WTC11 (cell line): ENCODE measurements at regions not wholly inside any gene's neighbourhood (a gene's known extent, or its start where the extent isn't known, plus 50 kb on each side); places are given as distances from the start of the nearest gene placed in this dataset.

ENCODE experiments used
- ATAC-seq: fragments of 200-7000 bp; cut with Tn5 transposase; 2 replicates; pipeline ENCODE4 v1.10.0; 2021; ENCODE audit warnings: mild to moderate bottlenecking, moderate library complexity
- CTCF ChIA-PET: fragments of 300-600 bp; sonication (Branson Sonifier 250); formaldehyde crosslinking; loops from one replicate; lab custom pipeline; 2021; ENCODE audit warnings: antibody characterized with exemption; lab: Charles Lee
- POLR2A ChIA-PET: fragments of 350-600 bp; sonication (Branson Sonifier 250); formaldehyde crosslinking; loops from one replicate; lab custom pipeline; 2021; ENCODE audit warnings: antibody characterized with exemption; lab: Charles Lee
- DNase-seq: peaks from one replicate; pipeline ENCODE4 v3.0.0; 2021; ENCODE audit warnings: low spot score
- H3K27ac Mint-ChIP-seq: 2 replicates; pipeline ENCODE4 v1.8.0; 2021; ENCODE audit warnings: mixed read lengths
- H3K27me3 Mint-ChIP-seq: 2 replicates; pipeline ENCODE4 v1.8.0; 2021; ENCODE audit warnings: low read depth, mild to moderate bottlenecking, moderate library complexity, mixed read lengths
- H3K36me3 Mint-ChIP-seq: 2 replicates; pipeline ENCODE4 v1.8.0; 2021; ENCODE audit warnings: mixed read lengths
- H3K4me1 Mint-ChIP-seq: 2 replicates; pipeline ENCODE4 v1.8.0; 2022; ENCODE audit warnings: mixed read lengths
- H3K4me3 Mint-ChIP-seq: 2 replicates; pipeline ENCODE4 v1.8.0; 2021; ENCODE audit warnings: mild to moderate bottlenecking, moderate library complexity, mixed read lengths
- H3K9me3 Mint-ChIP-seq: 2 replicates; pipeline ENCODE4 v1.8.0; 2021; ENCODE audit warnings: mixed read lengths
- ATF1 ChIP-seq: sonication (generic); formaldehyde crosslinking; IDR thresholded peaks from 2 replicates; pipeline ENCODE4 v1.8.1; 2023; ENCODE audit warnings: mild to moderate bottlenecking, moderate library complexity, missing genetic modification reagents
- CTCF ChIP-seq: fragments of 200-600 bp; IDR thresholded peaks from 2 replicates; pipeline ENCODE4 v1.8.0; 2022; ENCODE audit warnings: antibody characterized with exemption
- HMGXB4 ChIP-seq: sonication (generic); formaldehyde crosslinking; IDR thresholded peaks from 2 replicates; pipeline ENCODE4 v1.8.1; 2023; ENCODE audit warnings: mild to moderate bottlenecking, moderate library complexity, missing genetic modification reagents
- MYBL2 ChIP-seq: sonication (generic); formaldehyde crosslinking; IDR thresholded peaks from 2 replicates; pipeline ENCODE4 v1.8.1; 2023; ENCODE audit warnings: mild to moderate bottlenecking, moderate library complexity, missing genetic modification reagents
- RELA ChIP-seq: sonication (generic); formaldehyde crosslinking; IDR thresholded peaks from 2 replicates; pipeline ENCODE4 v1.8.1; 2022; ENCODE audit warnings: missing genetic modification reagents, mild to moderate bottlenecking, borderline replicate concordance
- TEAD1 ChIP-seq: sonication (generic); formaldehyde crosslinking; IDR thresholded peaks from 2 replicates; pipeline ENCODE4 v1.8.0; 2022; ENCODE audit warnings: mild to moderate bottlenecking, missing genetic modification reagents
- USF2 ChIP-seq: sonication (generic); formaldehyde crosslinking; IDR thresholded peaks from 2 replicates; pipeline ENCODE4 v1.8.1; 2023; ENCODE audit warnings: mild to moderate bottlenecking, missing genetic modification reagents, moderate library complexity
- ZNF416 ChIP-seq: fragments of 250-450 bp; sonication (Bioruptor Pico); IDR thresholded peaks from 2 replicates; pipeline ENCODE4 v1.9.0; 2021; ENCODE audit warnings: mild to moderate bottlenecking, inconsistent platforms
- TF ChIP-seq, protein P1 (sequence below): sonication (generic); formaldehyde crosslinking; IDR thresholded peaks from 2 replicates; pipeline ENCODE4 v1.8.0; 2023; ENCODE audit warnings: missing genetic modification reagents, mild to moderate bottlenecking, borderline replicate concordance
- TF ChIP-seq, protein P2 (sequence below): sonication (generic); formaldehyde crosslinking; IDR thresholded peaks from 2 replicates; pipeline ENCODE4 v1.8.1; 2022; ENCODE audit warnings: mild to moderate bottlenecking, moderate library complexity, missing genetic modification reagents
- TF ChIP-seq, protein P3 (sequence below): fragments of 250-450 bp; sonication (Bioruptor Pico); IDR thresholded peaks from 2 replicates; pipeline ENCODE4 v1.8.0; 2021; ENCODE audit warnings: mild to moderate bottlenecking
- TF ChIP-seq, protein P4 (sequence below): fragments of 250-450 bp; sonication (Bioruptor Pico); IDR thresholded peaks from 2 replicates; pipeline ENCODE4 v1.9.0; 2021; ENCODE audit warnings: mild to moderate bottlenecking, borderline replicate concordance

- Mint-ChIP-seq H3K9me3 (no peaks in the 10 kb centered on the region), H3K27me3 (no peaks in the 10 kb centered on the region), H3K4me3 (no peak overlapping the region), H3K36me3 (no peaks in the 10 kb centered on the region), H3K4me1 (peaks cover 11% of the 10 kb centered on the region), H3K27ac (no peak overlapping the region)
- DNase-seq, result no peak
- ATAC-seq, result no peak
- ChIA-PET POLR2A (no interaction called here), CTCF (no interaction called here)
- no peak for TF ChIP-seq CTCF
These were observed 237.3 kb downstream of the AHR start for GRCh38 chr7:17535776-17536175.

- no peak overlapping the region for H3K27ac Mint-ChIP-seq
- H3K4me1 Mint-ChIP-seq, result peaks cover 6% of the 10 kb centered on the region; the same call in 1 of the 2 replicates
- no peak overlapping the region for H3K4me3 Mint-ChIP-seq
- no peaks in the 10 kb centered on the region for H3K27me3 Mint-ChIP-seq
- no peaks in the 10 kb centered on the region for H3K9me3 Mint-ChIP-seq
- no peaks in the 10 kb centered on the region for H3K36me3 Mint-ChIP-seq
- CTCF ChIA-PET, result no interaction called here
- TF ChIP-seq ATF1 (no peak), USF2 (CRISPR knock-in tag) (no peak), HMGXB4 (no peak)
- ATAC-seq (no peak), DNase-seq (no peak)
- POLR2A ChIA-PET, result no interaction called here
These were observed 245.9 kb downstream of the AHR start for GRCh38 chr7:17544401-17544800.

DNA sequence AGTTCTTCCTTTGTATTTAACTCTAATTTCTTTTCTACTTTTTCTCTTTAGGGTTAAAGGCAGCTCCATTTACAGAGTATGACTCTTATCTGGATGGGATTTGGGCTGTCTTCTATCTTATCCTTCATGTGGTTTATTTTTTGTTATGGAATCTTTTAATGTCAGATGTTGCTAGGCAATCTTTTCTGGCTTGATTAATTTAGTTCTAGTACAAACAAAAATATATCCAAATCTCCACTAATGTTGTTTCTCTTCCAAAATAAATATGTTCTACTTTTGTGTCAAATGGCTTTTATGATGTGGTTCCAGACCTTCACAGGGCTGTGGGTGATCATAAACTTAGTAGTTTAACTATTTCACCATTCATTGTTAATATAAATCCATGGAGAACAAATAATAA lies 246.9 kb downstream of the AHR start:
- POLR2A ChIA-PET, result interaction anchor here (0.6 kb wide), 1 partner anchor 369 kb away, joined by 7 read pairs; no protein-coding TSS in a partner anchor
- CTCF ChIA-PET, result no interaction called here
- no peak for DNase-seq
- no peaks in the 10 kb centered on the region for H3K27me3 Mint-ChIP-seq
- TF ChIP-seq TEAD1 (CRISPR knock-in tag), result no peak
- TF ChIP-seq, all 79 proteins: peak for 0
- ATAC-seq, result no peak
- H3K27ac Mint-ChIP-seq, result no peak overlapping the region
- H3K4me1 Mint-ChIP-seq, result peaks cover 6% of the 10 kb centered on the region; the same call in 1 of the 2 replicates
- H3K9me3 Mint-ChIP-seq, result no peaks in the 10 kb centered on the region
- no peaks in the 10 kb centered on the region for H3K36me3 Mint-ChIP-seq
- H3K4me3 Mint-ChIP-seq, result no peak overlapping the region

DNA sequence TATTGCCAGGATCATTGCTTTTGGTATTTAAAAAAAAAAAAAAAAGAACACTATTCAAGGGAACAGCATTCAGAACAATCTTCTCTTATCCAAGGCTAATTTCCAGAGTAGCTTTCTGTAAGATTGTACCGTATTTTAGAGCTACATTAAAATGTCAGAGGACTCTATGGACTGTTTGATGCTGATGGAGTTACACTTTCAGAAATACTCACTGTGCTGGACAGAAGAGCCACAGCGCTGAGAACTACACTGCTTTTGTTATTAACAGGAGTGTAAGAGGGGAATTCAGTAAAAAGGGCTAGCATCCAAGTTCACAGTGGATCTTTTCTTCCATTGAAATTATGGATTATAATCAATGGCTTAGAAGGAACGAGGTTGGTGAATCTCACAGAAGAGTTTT lies 247.7 kb downstream of the AHR start:
- CTCF ChIA-PET, result interaction anchor here (0.6 kb wide), 1 partner anchor 563 kb away, joined by 4 read pairs; no protein-coding TSS in a partner anchor
- Mint-ChIP-seq H3K4me1 (peaks cover 6% of the 10 kb centered on the region; the same call in 1 of the 2 replicates), H3K36me3 (no peaks in the 10 kb centered on the region), H3K27me3 (no peaks in the 10 kb centered on the region), H3K27ac (no peak overlapping the region), H3K4me3 (no peak overlapping the region), H3K9me3 (no peaks in the 10 kb centered on the region)
- POLR2A ChIA-PET, result no interaction called here
- DNase-seq (no peak), ATAC-seq (no peak)
- TF ChIP-seq ZNF416, result no peak
- TF ChIP-seq, protein P1, sequence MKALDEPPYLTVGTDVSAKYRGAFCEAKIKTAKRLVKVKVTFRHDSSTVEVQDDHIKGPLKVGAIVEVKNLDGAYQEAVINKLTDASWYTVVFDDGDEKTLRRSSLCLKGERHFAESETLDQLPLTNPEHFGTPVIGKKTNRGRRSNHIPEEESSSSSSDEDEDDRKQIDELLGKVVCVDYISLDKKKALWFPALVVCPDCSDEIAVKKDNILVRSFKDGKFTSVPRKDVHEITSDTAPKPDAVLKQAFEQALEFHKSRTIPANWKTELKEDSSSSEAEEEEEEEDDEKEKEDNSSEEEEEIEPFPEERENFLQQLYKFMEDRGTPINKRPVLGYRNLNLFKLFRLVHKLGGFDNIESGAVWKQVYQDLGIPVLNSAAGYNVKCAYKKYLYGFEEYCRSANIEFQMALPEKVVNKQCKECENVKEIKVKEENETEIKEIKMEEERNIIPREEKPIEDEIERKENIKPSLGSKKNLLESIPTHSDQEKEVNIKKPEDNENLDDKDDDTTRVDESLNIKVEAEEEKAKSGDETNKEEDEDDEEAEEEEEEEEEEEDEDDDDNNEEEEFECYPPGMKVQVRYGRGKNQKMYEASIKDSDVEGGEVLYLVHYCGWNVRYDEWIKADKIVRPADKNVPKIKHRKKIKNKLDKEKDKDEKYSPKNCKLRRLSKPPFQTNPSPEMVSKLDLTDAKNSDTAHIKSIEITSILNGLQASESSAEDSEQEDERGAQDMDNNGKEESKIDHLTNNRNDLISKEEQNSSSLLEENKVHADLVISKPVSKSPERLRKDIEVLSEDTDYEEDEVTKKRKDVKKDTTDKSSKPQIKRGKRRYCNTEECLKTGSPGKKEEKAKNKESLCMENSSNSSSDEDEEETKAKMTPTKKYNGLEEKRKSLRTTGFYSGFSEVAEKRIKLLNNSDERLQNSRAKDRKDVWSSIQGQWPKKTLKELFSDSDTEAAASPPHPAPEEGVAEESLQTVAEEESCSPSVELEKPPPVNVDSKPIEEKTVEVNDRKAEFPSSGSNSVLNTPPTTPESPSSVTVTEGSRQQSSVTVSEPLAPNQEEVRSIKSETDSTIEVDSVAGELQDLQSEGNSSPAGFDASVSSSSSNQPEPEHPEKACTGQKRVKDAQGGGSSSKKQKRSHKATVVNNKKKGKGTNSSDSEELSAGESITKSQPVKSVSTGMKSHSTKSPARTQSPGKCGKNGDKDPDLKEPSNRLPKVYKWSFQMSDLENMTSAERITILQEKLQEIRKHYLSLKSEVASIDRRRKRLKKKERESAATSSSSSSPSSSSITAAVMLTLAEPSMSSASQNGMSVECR (CRISPR knock-in tag), result no peak
- TF ChIP-seq MYBL2 (CRISPR knock-in tag), result no peak
- TF ChIP-seq RELA (CRISPR knock-in tag), result no peak
- TF ChIP-seq, protein P2, sequence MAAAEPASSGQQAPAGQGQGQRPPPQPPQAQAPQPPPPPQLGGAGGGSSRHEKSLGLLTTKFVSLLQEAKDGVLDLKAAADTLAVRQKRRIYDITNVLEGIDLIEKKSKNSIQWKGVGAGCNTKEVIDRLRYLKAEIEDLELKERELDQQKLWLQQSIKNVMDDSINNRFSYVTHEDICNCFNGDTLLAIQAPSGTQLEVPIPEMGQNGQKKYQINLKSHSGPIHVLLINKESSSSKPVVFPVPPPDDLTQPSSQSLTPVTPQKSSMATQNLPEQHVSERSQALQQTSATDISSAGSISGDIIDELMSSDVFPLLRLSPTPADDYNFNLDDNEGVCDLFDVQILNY, result no peak
- TF ChIP-seq, protein P3, sequence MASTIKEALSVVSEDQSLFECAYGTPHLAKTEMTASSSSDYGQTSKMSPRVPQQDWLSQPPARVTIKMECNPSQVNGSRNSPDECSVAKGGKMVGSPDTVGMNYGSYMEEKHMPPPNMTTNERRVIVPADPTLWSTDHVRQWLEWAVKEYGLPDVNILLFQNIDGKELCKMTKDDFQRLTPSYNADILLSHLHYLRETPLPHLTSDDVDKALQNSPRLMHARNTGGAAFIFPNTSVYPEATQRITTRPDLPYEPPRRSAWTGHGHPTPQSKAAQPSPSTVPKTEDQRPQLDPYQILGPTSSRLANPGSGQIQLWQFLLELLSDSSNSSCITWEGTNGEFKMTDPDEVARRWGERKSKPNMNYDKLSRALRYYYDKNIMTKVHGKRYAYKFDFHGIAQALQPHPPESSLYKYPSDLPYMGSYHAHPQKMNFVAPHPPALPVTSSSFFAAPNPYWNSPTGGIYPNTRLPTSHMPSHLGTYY (CRISPR knock-in tag), result no peak
- TF ChIP-seq, protein P4, sequence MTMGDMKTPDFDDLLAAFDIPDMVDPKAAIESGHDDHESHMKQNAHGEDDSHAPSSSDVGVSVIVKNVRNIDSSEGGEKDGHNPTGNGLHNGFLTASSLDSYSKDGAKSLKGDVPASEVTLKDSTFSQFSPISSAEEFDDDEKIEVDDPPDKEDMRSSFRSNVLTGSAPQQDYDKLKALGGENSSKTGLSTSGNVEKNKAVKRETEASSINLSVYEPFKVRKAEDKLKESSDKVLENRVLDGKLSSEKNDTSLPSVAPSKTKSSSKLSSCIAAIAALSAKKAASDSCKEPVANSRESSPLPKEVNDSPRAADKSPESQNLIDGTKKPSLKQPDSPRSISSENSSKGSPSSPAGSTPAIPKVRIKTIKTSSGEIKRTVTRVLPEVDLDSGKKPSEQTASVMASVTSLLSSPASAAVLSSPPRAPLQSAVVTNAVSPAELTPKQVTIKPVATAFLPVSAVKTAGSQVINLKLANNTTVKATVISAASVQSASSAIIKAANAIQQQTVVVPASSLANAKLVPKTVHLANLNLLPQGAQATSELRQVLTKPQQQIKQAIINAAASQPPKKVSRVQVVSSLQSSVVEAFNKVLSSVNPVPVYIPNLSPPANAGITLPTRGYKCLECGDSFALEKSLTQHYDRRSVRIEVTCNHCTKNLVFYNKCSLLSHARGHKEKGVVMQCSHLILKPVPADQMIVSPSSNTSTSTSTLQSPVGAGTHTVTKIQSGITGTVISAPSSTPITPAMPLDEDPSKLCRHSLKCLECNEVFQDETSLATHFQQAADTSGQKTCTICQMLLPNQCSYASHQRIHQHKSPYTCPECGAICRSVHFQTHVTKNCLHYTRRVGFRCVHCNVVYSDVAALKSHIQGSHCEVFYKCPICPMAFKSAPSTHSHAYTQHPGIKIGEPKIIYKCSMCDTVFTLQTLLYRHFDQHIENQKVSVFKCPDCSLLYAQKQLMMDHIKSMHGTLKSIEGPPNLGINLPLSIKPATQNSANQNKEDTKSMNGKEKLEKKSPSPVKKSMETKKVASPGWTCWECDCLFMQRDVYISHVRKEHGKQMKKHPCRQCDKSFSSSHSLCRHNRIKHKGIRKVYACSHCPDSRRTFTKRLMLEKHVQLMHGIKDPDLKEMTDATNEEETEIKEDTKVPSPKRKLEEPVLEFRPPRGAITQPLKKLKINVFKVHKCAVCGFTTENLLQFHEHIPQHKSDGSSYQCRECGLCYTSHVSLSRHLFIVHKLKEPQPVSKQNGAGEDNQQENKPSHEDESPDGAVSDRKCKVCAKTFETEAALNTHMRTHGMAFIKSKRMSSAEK (CRISPR knock-in tag), result no peak
